GDM1 (cell line): ENCODE measurements at regions not wholly inside any gene's neighbourhood (a gene's known extent, or its start where the extent isn't known, plus 50 kb on each side); places are given as distances from the start of the nearest gene placed in this dataset.

Experiments used
- DNase-seq: peaks from one replicate; lab custom pipeline; 2025; lab: John Stamatoyannopoulos, UW

GRCh38 chr1:117803318-117803717 lies 126.1 kb downstream of the GDAP2 start:
- DNase-seq: no peak

- DNase-seq: no peak
Observed at GRCh38 chr1:117809764-117810163, 119.7 kb downstream of the GDAP2 start.

GRCh38 chr1:117810553-117810952 lies 118.9 kb downstream of the GDAP2 start:
- no peak for DNase-seq

GRCh38 chr1:117812869-117813511 lies 116.4 kb downstream of the GDAP2 start:
- no peak for DNase-seq
